ENCODE measurements at regions not wholly inside any gene's neighbourhood (a gene's known extent, or its start where the extent isn't known, plus 50 kb on each side); places are given as distances from the start of the nearest gene placed in this dataset.

GRCh38 chrX:96379951-96380350, 304.7 kb upstream of the DIAPH2 start:
- no peak for TF ChIP-seq CTCF (conservative IDR thresholded peaks at IDR 0.05; ENCODE audit: control insufficient read depth, insufficient read depth, low read depth, low read length)
- H3K4me3 ChIP-seq (ENCODE audit: control insufficient read depth, low read depth, low read length): no peak overlapping the region

GRCh38 chrX:96382018-96382417, 302.6 kb upstream of the DIAPH2 start:
- no peak for TF ChIP-seq CTCF (conservative IDR thresholded peaks at IDR 0.05; ENCODE audit: control insufficient read depth, insufficient read depth, low read depth, low read length)
- no peak overlapping the region for H3K4me3 ChIP-seq (ENCODE audit: control insufficient read depth, low read depth, low read length)
- no peak for DNase-seq (ENCODE audit: low read depth)

More at GRCh38 chrX:96379951-96380350, 304.7 kb upstream of the DIAPH2 start:
- peak; percentile 25 for DNase-seq (ENCODE audit: low read depth)

DNA sequence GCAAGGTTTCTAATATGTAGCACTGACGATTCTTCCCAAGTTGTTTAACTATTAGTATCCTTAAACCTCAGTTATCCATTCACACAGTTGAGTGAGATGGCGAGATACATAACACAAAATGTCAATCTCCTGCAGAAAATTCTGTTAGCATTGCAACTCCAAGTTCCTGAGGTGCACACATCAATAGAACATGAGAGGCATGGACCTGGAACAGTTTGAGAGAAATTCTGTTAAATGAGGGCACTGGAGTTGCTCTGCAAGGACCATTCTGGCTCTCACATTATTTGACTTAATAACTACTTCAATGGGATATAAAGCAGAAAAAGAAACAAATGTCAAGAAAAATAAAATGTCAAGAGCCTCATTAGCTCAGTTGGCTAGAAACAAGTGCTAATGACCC, 301.2 kb upstream of the DIAPH2 start:
- no peak overlapping the region for H3K4me3 ChIP-seq (ENCODE audit: control insufficient read depth, low read depth, low read length)
- TF ChIP-seq CTCF (conservative IDR thresholded peaks at IDR 0.05; ENCODE audit: control insufficient read depth, insufficient read depth, low read depth, low read length): no peak
- DNase-seq (ENCODE audit: low read depth): no peak

DNA sequence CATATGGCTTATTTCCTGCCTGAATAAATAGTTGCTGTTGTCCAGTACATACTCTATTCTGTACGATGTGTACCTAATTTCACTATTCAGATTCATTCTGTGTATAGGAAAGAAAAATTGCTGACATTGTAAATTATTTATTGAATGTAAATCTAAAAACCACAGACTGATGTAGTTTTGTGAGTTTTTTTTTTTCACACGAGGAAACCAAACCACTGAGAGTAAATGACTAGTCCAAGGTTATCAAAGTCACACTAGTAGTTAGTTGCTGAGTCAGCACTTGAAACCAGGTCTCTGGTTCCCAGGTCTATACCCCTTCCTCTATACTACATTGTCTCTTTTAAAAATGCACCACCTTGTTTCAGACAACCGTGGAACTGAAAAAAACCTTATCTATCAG, 298.3 kb upstream of the DIAPH2 start:
- DNase-seq (ENCODE audit: low read depth): no peak
- H3K4me3 ChIP-seq (ENCODE audit: control insufficient read depth, low read depth, low read length): no peak overlapping the region
- no peak for TF ChIP-seq CTCF (conservative IDR thresholded peaks at IDR 0.05; ENCODE audit: control insufficient read depth, insufficient read depth, low read depth, low read length)

DNA sequence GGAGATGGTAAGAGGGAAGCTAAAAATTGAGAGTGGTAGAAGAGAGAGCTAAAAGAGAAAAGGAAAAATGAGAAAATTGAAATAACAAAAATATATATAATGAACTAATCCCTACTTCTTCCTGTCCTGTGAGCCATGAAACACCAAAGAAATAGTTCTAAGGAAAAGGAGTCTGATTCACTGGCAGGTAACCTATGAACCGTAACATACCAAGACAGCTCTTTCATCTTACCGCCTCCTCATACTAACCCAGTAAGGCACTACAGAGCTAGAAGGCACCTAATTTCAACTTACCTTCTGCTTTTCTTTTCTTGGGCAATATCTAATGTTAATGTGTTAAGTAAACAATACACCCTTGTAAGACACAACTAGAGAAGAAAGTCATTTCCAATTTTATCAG, 297.7 kb upstream of the DIAPH2 start:
- no peak for TF ChIP-seq CTCF (conservative IDR thresholded peaks at IDR 0.05; ENCODE audit: control insufficient read depth, insufficient read depth, low read depth, low read length)
- H3K4me3 ChIP-seq (ENCODE audit: control insufficient read depth, low read depth, low read length): no peak overlapping the region
- no peak for DNase-seq (ENCODE audit: low read depth)

DNA sequence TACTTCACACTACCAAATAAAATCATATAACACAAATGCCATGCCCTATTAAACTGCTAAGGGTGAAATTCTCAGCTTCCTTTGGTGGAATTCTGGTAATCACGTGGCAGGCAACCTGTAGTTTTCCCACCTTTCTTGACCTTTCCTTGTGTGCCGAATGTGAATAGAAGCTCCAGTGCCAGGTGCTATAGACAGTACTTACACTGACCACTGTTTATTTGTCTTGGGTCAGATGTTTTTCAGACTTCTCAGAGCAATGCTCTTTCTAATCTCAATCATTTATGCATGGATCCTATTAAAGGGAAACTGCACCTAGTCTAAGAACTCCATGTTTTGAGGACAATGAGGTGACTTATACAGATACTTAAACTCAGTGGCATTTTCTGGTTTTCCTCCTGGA, 296.8 kb upstream of the DIAPH2 start:
- DNase-seq (ENCODE audit: low read depth): no peak
- TF ChIP-seq CTCF (conservative IDR thresholded peaks at IDR 0.05; ENCODE audit: control insufficient read depth, insufficient read depth, low read depth, low read length): no peak
- no peak overlapping the region for H3K4me3 ChIP-seq (ENCODE audit: control insufficient read depth, low read depth, low read length)

Measured in fibroblast of mammary gland (primary cell).